ENCODE measurements at regions not wholly inside any gene's neighbourhood (a gene's known extent, or its start where the extent isn't known, plus 50 kb on each side); places are given as distances from the start of the nearest gene placed in this dataset.

DNA sequence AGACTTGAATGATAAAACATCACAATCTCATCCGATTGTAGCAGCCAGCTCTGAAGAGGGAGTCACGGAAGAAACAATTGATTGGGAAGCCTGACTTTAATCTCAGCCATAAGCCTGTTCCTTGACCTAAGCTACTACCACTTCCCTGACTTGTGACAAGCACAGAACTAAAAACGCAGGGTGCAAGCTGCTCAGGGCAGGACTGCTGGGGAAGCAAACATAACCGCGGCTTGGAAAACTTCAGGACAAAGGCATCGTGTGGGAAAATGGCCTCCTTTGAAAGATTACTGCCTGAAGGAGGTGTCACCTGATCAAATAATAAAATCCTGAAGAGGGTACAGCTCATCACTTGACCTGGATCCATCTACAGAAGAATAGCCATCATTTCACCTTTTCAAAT lies 595.3 kb upstream of the CADM1 start:
- Mint-ChIP-seq H3K27me3 (ENCODE audit: low read depth in 3 of 3) (peaks cover 6 to 9% (median 7%) of the 10 kb centered on the region in 3 donors), H3K4me3 (no peak overlapping the region), H3K36me3 (no peaks in the 10 kb centered on the region), H3K4me1 (no peaks in the 10 kb centered on the region), H3K9me3 (peaks cover 0 to 3% (median 0%) of the 10 kb centered on the region in 7 donors), H3K27ac (peak overlapping the region in 1 of 7 donors; percentile 12)
- TF ChIP-seq, protein P1, sequence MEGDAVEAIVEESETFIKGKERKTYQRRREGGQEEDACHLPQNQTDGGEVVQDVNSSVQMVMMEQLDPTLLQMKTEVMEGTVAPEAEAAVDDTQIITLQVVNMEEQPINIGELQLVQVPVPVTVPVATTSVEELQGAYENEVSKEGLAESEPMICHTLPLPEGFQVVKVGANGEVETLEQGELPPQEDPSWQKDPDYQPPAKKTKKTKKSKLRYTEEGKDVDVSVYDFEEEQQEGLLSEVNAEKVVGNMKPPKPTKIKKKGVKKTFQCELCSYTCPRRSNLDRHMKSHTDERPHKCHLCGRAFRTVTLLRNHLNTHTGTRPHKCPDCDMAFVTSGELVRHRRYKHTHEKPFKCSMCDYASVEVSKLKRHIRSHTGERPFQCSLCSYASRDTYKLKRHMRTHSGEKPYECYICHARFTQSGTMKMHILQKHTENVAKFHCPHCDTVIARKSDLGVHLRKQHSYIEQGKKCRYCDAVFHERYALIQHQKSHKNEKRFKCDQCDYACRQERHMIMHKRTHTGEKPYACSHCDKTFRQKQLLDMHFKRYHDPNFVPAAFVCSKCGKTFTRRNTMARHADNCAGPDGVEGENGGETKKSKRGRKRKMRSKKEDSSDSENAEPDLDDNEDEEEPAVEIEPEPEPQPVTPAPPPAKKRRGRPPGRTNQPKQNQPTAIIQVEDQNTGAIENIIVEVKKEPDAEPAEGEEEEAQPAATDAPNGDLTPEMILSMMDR (IDR thresholded peaks at IDR 0.05): no peak
- Histone ChIP-seq H3K4me1 (ENCODE audit: control insufficient read depth in 1 of 2, insufficient read depth in 2 of 2, low read length in 2 of 2) (no peaks in the 10 kb centered on the region), H3K36me3 (replicated peaks in 1 of 2; ENCODE audit: control insufficient read depth in 1 of 2, insufficient read depth in 2 of 2, low read length in 2 of 2) (no peaks in the 10 kb centered on the region), H3K27ac (ENCODE audit: low read depth in 1 of 2, low read length in 2 of 2) (no peak overlapping the region), H3K9ac (ENCODE audit: insufficient read depth, low read length, poor library complexity, severe bottlenecking) (no peak overlapping the region), H3K4me3 (replicated peaks in 1 of 3; ENCODE audit: low read depth in 2 of 3, low read length in 3 of 3) (no peak overlapping the region), H3K79me2 (ENCODE audit: insufficient read depth, low read length) (no peaks in the 10 kb centered on the region), H4K20me1 (ENCODE audit: insufficient read depth, low read length) (no peaks in the 10 kb centered on the region), H3K4me2 (replicated peaks; ENCODE audit: extremely low read depth, low read length, poor library complexity, severe bottlenecking) (no peak overlapping the region), H3K9me3 (replicated peaks in 1 of 2; ENCODE audit: control insufficient read depth in 1 of 2, insufficient read depth in 1 of 2, low read length in 2 of 2) (no peaks in the 10 kb centered on the region), H2AFZ (ENCODE audit: insufficient read depth, low read depth, low read length, poor library complexity, severe bottlenecking) (no peak overlapping the region), H3K27me3 (ENCODE audit: control insufficient read depth in 2 of 2, insufficient read depth in 2 of 2, low read length in 2 of 2) (no peaks in the 10 kb centered on the region)
- WGBS (ENCODE audit: insufficient coverage): 100% methylated on average over 1 of the region's 6 CpGs
- no peak for DNase-seq
- intact Hi-C loops (cut with micrococcal nuclease): no loop called here

GRCh38 chr11:116096272-116096995 lies 592.2 kb upstream of the CADM1 start:
- Mint-ChIP-seq H3K27ac (no peak overlapping the region), H3K9me3 (peaks cover 0 to 3% (median 0%) of the 10 kb centered on the region in 7 donors), H3K4me1 (no peaks in the 10 kb centered on the region), H3K27me3 (ENCODE audit: low read depth in 3 of 3) (peaks cover 3 to 9% (median 6%) of the 10 kb centered on the region in 3 donors), H3K36me3 (no peaks in the 10 kb centered on the region), H3K4me3 (no peak overlapping the region)
- Histone ChIP-seq H3K27ac (ENCODE audit: low read depth in 1 of 2, low read length in 2 of 2) (no peak overlapping the region), H3K4me2 (replicated peaks; ENCODE audit: extremely low read depth, low read length, poor library complexity, severe bottlenecking) (no peak overlapping the region), H4K20me1 (ENCODE audit: insufficient read depth, low read length) (no peaks in the 10 kb centered on the region), H3K9me3 (replicated peaks in 1 of 2; ENCODE audit: control insufficient read depth in 1 of 2, insufficient read depth in 1 of 2, low read length in 2 of 2) (no peaks in the 10 kb centered on the region), H2AFZ (ENCODE audit: insufficient read depth, low read depth, low read length, poor library complexity, severe bottlenecking) (no peak overlapping the region), H3K4me3 (replicated peaks in 1 of 3; ENCODE audit: low read depth in 2 of 3, low read length in 3 of 3) (no peak overlapping the region), H3K27me3 (ENCODE audit: control insufficient read depth in 2 of 2, insufficient read depth in 2 of 2, low read length in 2 of 2) (no peaks in the 10 kb centered on the region), H3K36me3 (replicated peaks in 1 of 2; ENCODE audit: control insufficient read depth in 1 of 2, insufficient read depth in 2 of 2, low read length in 2 of 2) (no peaks in the 10 kb centered on the region), H3K9ac (ENCODE audit: insufficient read depth, low read length, poor library complexity, severe bottlenecking) (no peak overlapping the region), H3K79me2 (ENCODE audit: insufficient read depth, low read length) (no peaks in the 10 kb centered on the region), H3K4me1 (ENCODE audit: control insufficient read depth in 1 of 2, insufficient read depth in 2 of 2, low read length in 2 of 2) (no peaks in the 10 kb centered on the region)
- intact Hi-C loops (cut with micrococcal nuclease): no loop called here
- no peak for DNase-seq
- WGBS (ENCODE audit: insufficient coverage): 73% methylated on average over 3 of the region's 12 CpGs
- TF ChIP-seq, protein P1 (IDR thresholded peaks at IDR 0.05): no peak

All from CD14-positive monocyte (primary cell).